Heart right ventricle (tissue), 16 donors: ENCODE measurements at regions not wholly inside any gene's neighbourhood (a gene's known extent, or its start where the extent isn't known, plus 50 kb on each side); places are given as distances from the start of the nearest gene placed in this dataset.

Experiments used
- ATAC-seq, 8 donors: fragments of 200-7000 bp; cut with Tn5 transposase; one replicate each; pipeline ENCODE4 v1.9.1; 2020; ENCODE audit warnings: mild to moderate bottlenecking in 8 of 8, moderate library complexity in 8 of 8, moderate number of reproducible peaks in 1 of 8
- DNase-seq, 2 donors: peaks; one replicate each; pipeline ENCODE4 v3.0.0-alpha.2; 2020
- H3K27ac ChIP-seq, 10 donors: fragments of 200-600 bp; sonication (generic) in 2 of 10; one replicate each; pipeline versions ENCODE4 v1.5.0 to v1.8.0; 2020 to 2022; ENCODE audit warnings: mild to moderate bottlenecking in 3 of 10
- H3K27me3 ChIP-seq, 7 donors: fragments of 200-600 bp; one replicate each; pipeline ENCODE4 v1.8.0; 2021 to 2022; ENCODE audit warnings: mild to moderate bottlenecking in 2 of 7
- H3K36me3 ChIP-seq, 9 donors: fragments of 200-600 bp; sonication (generic) in 1 of 9; one replicate each; pipeline versions ENCODE4 v1.5.0 to v1.8.0; 2020 to 2022; ENCODE audit warnings: mild to moderate bottlenecking in 2 of 9
- H3K4me1 ChIP-seq, 9 donors: fragments of 200-600 bp; sonication (generic) in 1 of 9; one replicate each; pipeline versions ENCODE4 v1.5.0 to v1.8.0; 2020 to 2022; ENCODE audit warnings: mild to moderate bottlenecking in 4 of 9
- H3K4me3 ChIP-seq, 10 donors: fragments of 200-600 bp; sonication (generic) in 2 of 10; one replicate each; pipeline versions ENCODE4 v1.5.0 to v1.8.0; 2020 to 2022; ENCODE audit warnings: mild to moderate bottlenecking in 7 of 10, moderate library complexity in 2 of 10
- H3K9me3 ChIP-seq, 11 donors: fragments of 200-600 bp in 10 of 11; sonication (generic) in 2 of 11; one replicate each; pipeline versions ENCODE4 v1.5.0 to v1.8.0; 2013 to 2022; ENCODE audit warnings: mild to moderate bottlenecking in 2 of 11, control low read depth in 1 of 11, moderate library complexity in 1 of 11
- CTCF ChIP-seq, 9 donors: fragments of 200-600 bp; sonication (generic) in 2 of 9; IDR thresholded peaks; one replicate each; pipeline versions ENCODE4 v1.5.0 to v1.8.0; 2021 to 2022; ENCODE audit warnings: antibody characterized with exemption in 9 of 9, mild to moderate bottlenecking in 5 of 9, moderate library complexity in 1 of 9
- WGBS, 2 donors: extraction: QIAGEN DNeasy Blood & Tissue Kit; methylation state at CpG; one replicate each; pipeline ENCODE4 v1.1.7; 2013; ENCODE audit warnings: inconsistent platforms in 1 of 2; 5-methylcytosine and 5-hydroxymethylcytosine counted together
- intact Hi-C, 10 donors: fragments of 100-400 bp; cut with DNase I; formaldehyde crosslinking; loops; one replicate each; pipeline versions ENCODE4 v1.11.1 to v1.14.2; 2022
- donor health status: Arrhythmogenic right ventricular cardiomyopathy.
- donor health status: ischemic (EF 13 %, LVEDD 7.1; RV severe dilation, severe dysfunction).
- donor health status: healthy with polysubstance abuse.
- donor health status: DM: no; HTN: yes; CAD: no.
- donor health status: DM: no; HTN: no; CAD: no.
- donor health status: ischemic (EF 25% LVEDD 6.9; RV normal size, moderate dysfunction).
- donor health status: ischemic (EF 25% LVEDD 5.7; RV mildly dilated, moderate dysfunction).
- donor health status: healthy.
- donor health status: DM: yes; HTN: yes; CAD: no.
- donor health status: Ischemic cardiomyopathy.
- donor health status: ischemic (EF 35%, LVEDD 5.7; RV mildly dilated, moderate dysfunction).
- donor health status: nonischemic (EF 11% LVEDD 7.7; RV severe dilation, severe dysfunction).
- donor health status: DM: yes; HTN: yes; CAD: no.
- donor health status: PGD.
- donor health status: ischemic (EF 29% LVEDD 5.4; RV normal size, mild dysfunction).
- donor health status: nonischemic (EF 23%, LVEDD 6.1; RV moderate dilation, normal function).

GRCh38 chr1:94301186-94301585 lies 63.8 kb upstream of the ARHGAP29 start:
- Histone ChIP-seq H3K36me3 (no peaks in the 10 kb centered on the region), H3K27ac (peak overlapping the region in 9 of 10 donors; percentile 51 to 84 (median 73)), H3K4me3 (no peak overlapping the region), H3K9me3 (no peaks in the 10 kb centered on the region), H3K27me3 (no peaks in the 10 kb centered on the region), H3K4me1 (peaks cover 0 to 88% (median 59%) of the 10 kb centered on the region in 9 donors)
- intact Hi-C loops: no loop called here
- no peak for TF ChIP-seq CTCF (IDR thresholded peaks at IDR 0.05)
- WGBS, 2 donors: 55 to 63% methylated on average over 5 of the region's 5 CpGs
- DNase-seq (no peak), ATAC-seq (no peak)

- Histone ChIP-seq H3K27me3 (no peaks in the 10 kb centered on the region), H3K4me3 (no peak overlapping the region), H3K27ac (peak overlapping the region in 9 of 10 donors; percentile 51 to 84 (median 73)), H3K4me1 (peaks cover 0 to 88% (median 59%) of the 10 kb centered on the region in 9 donors), H3K9me3 (no peaks in the 10 kb centered on the region), H3K36me3 (no peaks in the 10 kb centered on the region)
- no peak for ATAC-seq
- WGBS, 2 donors: 57 to 80% methylated on average over 2 of the region's 2 CpGs
- intact Hi-C loops: no loop called here
- DNase-seq: no peak
- TF ChIP-seq CTCF (IDR thresholded peaks at IDR 0.05): no peak
These were observed 63.3 kb upstream of the ARHGAP29 start for GRCh38 chr1:94300731-94301130.

- H3K27ac ChIP-seq: peak overlapping the region; percentile 52 to 84 (median 72)
- H3K36me3 ChIP-seq: no peaks in the 10 kb centered on the region
- no peak for TF ChIP-seq CTCF (IDR thresholded peaks at IDR 0.05)
- intact Hi-C loops: loop anchor here in 6 of 10 donors (1.0 to 10.0 kb wide), 4 partner anchors 25 to 55 kb away; no protein-coding TSS in a partner anchor
- ATAC-seq: peak in 7 of 8 donors; percentile 52 to 75 (median 71)
- no peak overlapping the region for H3K4me3 ChIP-seq
- no peaks in the 10 kb centered on the region for H3K9me3 ChIP-seq
- DNase-seq: peak; percentile 24 to 41
- H3K27me3 ChIP-seq: no peaks in the 10 kb centered on the region
- peaks cover 0 to 90% (median 64%) of the 10 kb centered on the region in 9 donors for H3K4me1 ChIP-seq
- 58 to 60% methylated on average over 6 of the region's 6 CpGs for WGBS, 2 donors
These were observed 62.5 kb upstream of the ARHGAP29 start for GRCh38 chr1:94299627-94300553.

GRCh38 chr1:94298861-94299260 lies 61.5 kb upstream of the ARHGAP29 start:
- Histone ChIP-seq H3K27ac (peak overlapping the region; percentile 52 to 84 (median 72)), H3K4me3 (no peak overlapping the region), H3K36me3 (no peaks in the 10 kb centered on the region), H3K9me3 (no peaks in the 10 kb centered on the region), H3K4me1 (peaks cover 0 to 86% (median 64%) of the 10 kb centered on the region in 9 donors), H3K27me3 (no peaks in the 10 kb centered on the region)
- DNase-seq (peak in 1 of 2 donors; percentile 45), ATAC-seq (peak; percentile 63 to 88 (median 76))
- intact Hi-C loops: loop anchor here in 6 of 10 donors (1.0 to 10.0 kb wide), 4 partner anchors 26 to 54 kb away; no protein-coding TSS in a partner anchor
- WGBS, 2 donors: 25 to 40% methylated on average over 2 of the region's 2 CpGs
- TF ChIP-seq CTCF (IDR thresholded peaks at IDR 0.05): no peak
